ENCODE measurements at regions not wholly inside any gene's neighbourhood (a gene's known extent, or its start where the extent isn't known, plus 50 kb on each side); places are given as distances from the start of the nearest gene placed in this dataset.

GRCh38 chr3:78402720-78403119 is 1362.8 kb downstream of the ROBO2 start:
- no peaks in the 10 kb centered on the region for H3K27me3 ChIP-seq
- TF ChIP-seq POLR2A (IDR thresholded peaks at IDR 0.05), result no peak
- peak in 1 of 2 donors; percentile 74 for TF ChIP-seq POLR2AphosphoS5 (IDR thresholded peaks at IDR 0.05; ENCODE audit: insufficient read depth in 1 of 2, low read depth in 1 of 2)
- DNase-seq (ENCODE audit: extremely low spot score in 2 of 2), result no peak
- H3K36me3 ChIP-seq, result no peaks in the 10 kb centered on the region
- no peaks in the 10 kb centered on the region for H3K4me1 ChIP-seq
- H3K4me3 ChIP-seq, result no peak overlapping the region
- no peaks in the 10 kb centered on the region for H3K9me3 ChIP-seq
- intact Hi-C loops (cut with DNase I), result no loop called here
- no peak overlapping the region for H3K27ac ChIP-seq

- TF ChIP-seq POLR2AphosphoS5 (IDR thresholded peaks at IDR 0.05; ENCODE audit: insufficient read depth in 1 of 2, low read depth in 1 of 2) (no peak), POLR2A (IDR thresholded peaks at IDR 0.05) (no peak)
- TF ChIP-seq, protein P1, sequence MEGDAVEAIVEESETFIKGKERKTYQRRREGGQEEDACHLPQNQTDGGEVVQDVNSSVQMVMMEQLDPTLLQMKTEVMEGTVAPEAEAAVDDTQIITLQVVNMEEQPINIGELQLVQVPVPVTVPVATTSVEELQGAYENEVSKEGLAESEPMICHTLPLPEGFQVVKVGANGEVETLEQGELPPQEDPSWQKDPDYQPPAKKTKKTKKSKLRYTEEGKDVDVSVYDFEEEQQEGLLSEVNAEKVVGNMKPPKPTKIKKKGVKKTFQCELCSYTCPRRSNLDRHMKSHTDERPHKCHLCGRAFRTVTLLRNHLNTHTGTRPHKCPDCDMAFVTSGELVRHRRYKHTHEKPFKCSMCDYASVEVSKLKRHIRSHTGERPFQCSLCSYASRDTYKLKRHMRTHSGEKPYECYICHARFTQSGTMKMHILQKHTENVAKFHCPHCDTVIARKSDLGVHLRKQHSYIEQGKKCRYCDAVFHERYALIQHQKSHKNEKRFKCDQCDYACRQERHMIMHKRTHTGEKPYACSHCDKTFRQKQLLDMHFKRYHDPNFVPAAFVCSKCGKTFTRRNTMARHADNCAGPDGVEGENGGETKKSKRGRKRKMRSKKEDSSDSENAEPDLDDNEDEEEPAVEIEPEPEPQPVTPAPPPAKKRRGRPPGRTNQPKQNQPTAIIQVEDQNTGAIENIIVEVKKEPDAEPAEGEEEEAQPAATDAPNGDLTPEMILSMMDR (IDR thresholded peaks at IDR 0.05), result no peak
- H3K4me1 ChIP-seq, result no peaks in the 10 kb centered on the region
- H3K27me3 ChIP-seq, result no peaks in the 10 kb centered on the region
- H3K4me3 ChIP-seq, result no peak overlapping the region
- H3K36me3 ChIP-seq, result no peaks in the 10 kb centered on the region
- H3K9me3 ChIP-seq, result no peaks in the 10 kb centered on the region
- intact Hi-C loops (cut with DNase I), result no loop called here
- no peak for DNase-seq (ENCODE audit: extremely low spot score in 2 of 2)
- no peak overlapping the region for H3K27ac ChIP-seq
Observed at GRCh38 chr3:78405745-78406144, 1362.1 kb downstream of the ROBO1 start.

DNA sequence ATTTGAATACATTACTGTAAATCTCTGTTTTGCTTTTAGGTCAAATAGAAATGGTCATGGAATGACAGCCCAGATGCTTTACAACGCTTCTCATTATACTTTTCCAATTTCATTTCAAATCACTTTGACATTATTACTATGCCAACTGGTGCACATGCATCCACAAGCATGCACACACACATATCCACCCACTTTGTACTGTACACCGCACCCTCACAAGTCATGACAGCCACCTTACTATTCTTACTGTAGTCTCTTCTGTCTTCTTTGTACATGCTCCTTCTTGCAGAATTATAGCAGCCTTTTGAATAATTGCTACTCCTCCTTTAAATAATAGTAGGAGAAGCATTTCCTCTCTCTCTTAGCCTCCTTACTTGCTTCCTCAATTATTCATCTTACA is 1361.4 kb downstream of the ROBO1 start:
- TF ChIP-seq, protein P1 (IDR thresholded peaks at IDR 0.05), result no peak
- no peaks in the 10 kb centered on the region for H3K36me3 ChIP-seq
- intact Hi-C loops (cut with DNase I), result no loop called here
- no peaks in the 10 kb centered on the region for H3K4me1 ChIP-seq
- no peaks in the 10 kb centered on the region for H3K9me3 ChIP-seq
- no peak overlapping the region for H3K4me3 ChIP-seq
- H3K27ac ChIP-seq, result no peak overlapping the region
- H3K27me3 ChIP-seq, result no peaks in the 10 kb centered on the region
- no peak for DNase-seq (ENCODE audit: extremely low spot score in 2 of 2)

DNA sequence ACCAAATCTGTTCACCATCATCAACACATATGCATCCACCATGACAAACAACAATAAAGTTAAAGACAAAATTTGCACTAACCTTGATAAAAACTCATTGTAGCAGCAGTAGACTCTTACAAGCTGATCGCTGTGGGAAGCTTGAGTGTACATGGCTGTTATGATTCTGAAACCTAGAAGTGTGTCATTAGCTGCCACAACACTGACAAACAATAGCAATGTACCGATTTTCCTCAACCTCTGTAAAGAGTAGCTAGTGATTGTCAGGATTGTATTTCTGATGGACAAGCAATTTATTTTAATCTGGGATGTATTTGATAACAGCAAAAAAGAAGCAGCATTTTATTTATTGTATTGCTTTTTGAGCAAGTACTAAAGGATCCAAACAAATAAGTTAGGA is 1357.7 kb downstream of the ROBO1 start:
- Histone ChIP-seq H3K4me3 (no peak overlapping the region), H3K9me3 (no peaks in the 10 kb centered on the region), H3K27me3 (no peaks in the 10 kb centered on the region), H3K36me3 (no peaks in the 10 kb centered on the region), H3K4me1 (no peaks in the 10 kb centered on the region), H3K27ac (no peak overlapping the region)
- TF ChIP-seq POLR2A (IDR thresholded peaks at IDR 0.05) (no peak), POLR2AphosphoS5 (IDR thresholded peaks at IDR 0.05; ENCODE audit: insufficient read depth in 1 of 2, low read depth in 1 of 2) (no peak)
- TF ChIP-seq, protein P1 (IDR thresholded peaks at IDR 0.05), result no peak
- no peak for DNase-seq (ENCODE audit: extremely low spot score in 2 of 2)
- intact Hi-C loops (cut with DNase I), result no loop called here

DNA sequence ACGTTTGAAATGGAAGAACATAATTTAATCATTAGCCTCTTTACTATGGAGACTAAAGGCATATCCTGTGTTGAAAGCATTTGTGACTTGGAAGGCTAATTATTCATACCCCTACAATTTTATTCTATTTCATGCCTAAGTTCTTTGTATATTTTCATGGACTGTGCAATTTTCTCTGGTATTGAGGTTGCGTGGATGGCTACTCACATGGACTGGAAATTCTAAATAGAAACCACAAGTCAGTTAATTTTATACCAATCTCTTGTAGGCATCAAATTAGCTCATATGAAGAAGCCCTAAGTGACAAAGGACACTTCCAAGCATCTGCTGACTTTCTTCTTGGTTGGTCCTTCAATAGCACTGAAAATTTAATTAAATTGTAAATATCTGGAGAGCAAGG is 1353.5 kb downstream of the ROBO1 start:
- H3K27me3 ChIP-seq, result no peaks in the 10 kb centered on the region
- H3K36me3 ChIP-seq, result no peaks in the 10 kb centered on the region
- H3K4me3 ChIP-seq, result no peak overlapping the region
- H3K4me1 ChIP-seq, result no peaks in the 10 kb centered on the region
- TF ChIP-seq POLR2AphosphoS5 (IDR thresholded peaks at IDR 0.05; ENCODE audit: insufficient read depth in 1 of 2, low read depth in 1 of 2) (no peak), POLR2A (IDR thresholded peaks at IDR 0.05) (no peak)
- TF ChIP-seq, protein P1 (IDR thresholded peaks at IDR 0.05), result no peak
- H3K9me3 ChIP-seq, result no peaks in the 10 kb centered on the region
- intact Hi-C loops (cut with DNase I), result no loop called here
- DNase-seq (ENCODE audit: extremely low spot score in 2 of 2), result no peak
- H3K27ac ChIP-seq, result no peak overlapping the region

GRCh38 chr3:78420611-78421010 is 1347.2 kb downstream of the ROBO1 start:
- H3K9me3 ChIP-seq, result no peaks in the 10 kb centered on the region
- intact Hi-C loops (cut with DNase I), result no loop called here
- no peaks in the 10 kb centered on the region for H3K36me3 ChIP-seq
- DNase-seq (ENCODE audit: extremely low spot score in 2 of 2), result no peak
- H3K4me3 ChIP-seq, result no peak overlapping the region
- H3K4me1 ChIP-seq, result no peaks in the 10 kb centered on the region
- H3K27ac ChIP-seq, result no peak overlapping the region
- TF ChIP-seq POLR2A (IDR thresholded peaks at IDR 0.05) (no peak), POLR2AphosphoS5 (IDR thresholded peaks at IDR 0.05; ENCODE audit: insufficient read depth in 1 of 2, low read depth in 1 of 2) (no peak)
- TF ChIP-seq, protein P1 (IDR thresholded peaks at IDR 0.05), result no peak
- no peaks in the 10 kb centered on the region for H3K27me3 ChIP-seq

Measured in vagina (tissue), 2 donors.